PC-9 (cell line): ENCODE measurements at regions not wholly inside any gene's neighbourhood (a gene's known extent, or its start where the extent isn't known, plus 50 kb on each side); places are given as distances from the start of the nearest gene placed in this dataset.

Source experiments
- BruUV-seq: library from RNA; stranded (reverse); fragments of 400-500 nt; replicated peaks from 2 replicates; lab custom pipeline; 2021; lab: Mats Ljungman, UMichigan
- CTCF ChIA-PET: fragments of 300-600 bp; sonication (Branson Sonifier 250); formaldehyde crosslinking; loops from one replicate; lab custom pipeline; 2022; ENCODE audit warnings: antibody characterized with exemption; lab: Charles Lee
- POLR2A ChIA-PET: fragments of 300-600 bp; sonication (Branson Sonifier 250); formaldehyde crosslinking; loops from one replicate; lab custom pipeline; 2022; ENCODE audit warnings: antibody characterized with exemption; ENCODE audit not compliant: unreplicated experiment; lab: Charles Lee
- DNase-seq, 2 experiments: peaks; one replicate each; pipeline versions ENCODE4 v3.0.0 to v3.0.0-alpha.2; 2015 to 2022; ENCODE audit warnings: mixed read lengths in 1 of 2
- H2AFZ ChIP-seq: fragments of 200-600 bp; sonication (generic); 2 replicates; pipeline ENCODE4 v1.8.1; 2017; ENCODE audit warnings: antibody characterized with exemption
- H3F3A ChIP-seq: fragments of 200-600 bp; sonication (generic); 2 replicates; pipeline ENCODE4 v1.8.1; 2017; ENCODE audit warnings: antibody characterized with exemption, mild to moderate bottlenecking, low read depth; ENCODE audit not compliant: insufficient read depth
- H3K27ac ChIP-seq: fragments of 200-600 bp; sonication (generic); 2 replicates; pipeline ENCODE4 v1.6.1; 2016; ENCODE audit warnings: mixed run types
- H3K27me3 ChIP-seq: fragments of 200-600 bp; sonication (generic); 2 replicates; pipeline ENCODE4 v1.6.1; 2016; ENCODE audit warnings: low read depth, mixed run types; ENCODE audit not compliant: insufficient read depth
- H3K36me3 ChIP-seq: fragments of 200-600 bp; sonication (generic); 2 replicates; pipeline ENCODE4 v1.6.1; 2016; ENCODE audit warnings: low read depth, mixed run types
- H3K4me1 ChIP-seq: fragments of 200-600 bp; sonication (generic); replicated peaks from 2 replicates; pipeline ENCODE4 v1.6.1; 2016; ENCODE audit warnings: mixed run types; ENCODE audit not compliant: insufficient read depth
- H3K4me2 ChIP-seq: fragments of 200-600 bp; sonication (generic); 2 replicates; pipeline ENCODE4 v1.6.1; 2017; ENCODE audit warnings: mixed run types
- H3K4me3 ChIP-seq: fragments of 200-600 bp; sonication (generic); 2 replicates; pipeline ENCODE4 v1.6.1; 2016; ENCODE audit warnings: mixed run types
- H3K79me2 ChIP-seq: fragments of 200-600 bp; sonication (generic); 2 replicates; pipeline ENCODE4 v1.6.1; 2017; ENCODE audit warnings: low read depth, mixed run types
- H3K9me2 ChIP-seq: fragments of 200-600 bp; sonication (generic); 2 replicates; pipeline ENCODE4 v1.8.1; 2017; ENCODE audit warnings: mild to moderate bottlenecking; ENCODE audit not compliant: insufficient read depth
- H3K9me3 ChIP-seq: fragments of 200-600 bp; sonication (generic); 2 replicates; pipeline ENCODE4 v1.8.1; 2016; ENCODE audit warnings: low read depth; ENCODE audit not compliant: insufficient read depth
- H4K20me1 ChIP-seq: fragments of 200-600 bp; sonication (generic); 2 replicates; pipeline ENCODE4 v1.8.1; 2017; ENCODE audit not compliant: insufficient read depth
- CTCF ChIP-seq: fragments of 200-600 bp; sonication (generic); conservative IDR thresholded peaks from 2 replicates; pipeline ENCODE4 v1.6.1; 2017; ENCODE audit warnings: mixed run types, antibody characterized with exemption, mild to moderate bottlenecking, moderate library complexity
- EZH2 ChIP-seq: fragments of 200-600 bp; sonication (generic); IDR thresholded peaks from 2 replicates; pipeline ENCODE4 v1.8.0; 2017; ENCODE audit warnings: antibody characterized with exemption, low read depth
- intact Hi-C: fragments of 100-400 bp; cut with micrococcal nuclease; formaldehyde crosslinking; loops from one replicate; pipeline ENCODE4 v1.10.0; 2022; ENCODE audit not compliant: unreplicated experiment

DNA sequence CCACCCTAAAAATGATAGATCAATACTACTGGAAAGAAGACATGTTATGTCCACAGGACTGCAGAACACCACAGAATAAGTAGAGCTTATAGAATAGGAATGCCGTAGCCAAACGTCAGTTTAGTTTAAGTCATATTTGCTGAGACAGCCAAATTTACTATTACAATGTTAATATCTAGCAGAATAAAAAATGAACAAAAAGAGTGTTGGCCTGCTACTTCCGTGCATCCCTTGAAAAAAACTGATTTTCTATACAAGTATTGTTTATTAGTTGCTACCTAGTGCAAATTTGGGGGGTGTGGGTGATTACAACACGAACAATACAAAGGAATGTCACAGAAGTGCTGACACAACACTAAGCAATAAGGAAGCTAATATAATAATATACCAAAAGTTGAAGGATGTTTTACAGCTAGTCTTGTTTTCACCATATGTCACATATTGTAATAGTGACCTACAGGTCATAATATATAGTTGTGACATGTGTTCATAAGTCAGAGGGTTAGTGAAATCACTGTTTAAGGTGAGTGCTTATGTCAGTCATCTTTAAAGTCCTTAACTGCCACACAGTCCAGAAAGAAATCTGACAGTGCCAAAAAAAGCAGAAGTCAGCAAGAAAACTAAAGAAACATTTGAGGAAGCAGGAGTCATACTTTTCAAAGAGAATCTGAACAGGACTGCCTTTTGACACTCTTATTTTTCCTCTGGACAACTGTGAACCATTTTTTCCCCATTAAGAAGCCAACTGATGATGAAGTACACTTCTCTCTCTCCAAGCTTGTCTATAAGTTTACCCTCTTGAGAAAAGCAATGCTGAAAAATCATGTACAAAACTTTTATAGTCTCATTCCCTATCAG is 376.4 kb downstream of the ZEB2 start:
- no peak overlapping the region for H3K4me3 ChIP-seq
- TF ChIP-seq CTCF (no peak), EZH2 (no peak)
- no peaks in the 10 kb centered on the region for H3K27me3 ChIP-seq
- no peaks in the 10 kb centered on the region for H3K9me2 ChIP-seq
- no peak overlapping the region for H2AFZ ChIP-seq
- ChIA-PET POLR2A (no interaction called here), CTCF (no interaction called here)
- no peaks in the 10 kb centered on the region for H3K79me2 ChIP-seq
- H3K9me3 ChIP-seq, result no peaks in the 10 kb centered on the region
- H4K20me1 ChIP-seq, result no peaks in the 10 kb centered on the region
- no peak for DNase-seq
- H3K4me1 ChIP-seq, result no peaks in the 10 kb centered on the region
- no peaks in the 10 kb centered on the region for H3F3A ChIP-seq
- H3K36me3 ChIP-seq, result no peaks in the 10 kb centered on the region
- no peak overlapping the region for H3K27ac ChIP-seq
- no peak overlapping the region for H3K4me2 ChIP-seq
- intact Hi-C loops, result no loop called here
- BruUV-seq, result no TSS peak

DNA sequence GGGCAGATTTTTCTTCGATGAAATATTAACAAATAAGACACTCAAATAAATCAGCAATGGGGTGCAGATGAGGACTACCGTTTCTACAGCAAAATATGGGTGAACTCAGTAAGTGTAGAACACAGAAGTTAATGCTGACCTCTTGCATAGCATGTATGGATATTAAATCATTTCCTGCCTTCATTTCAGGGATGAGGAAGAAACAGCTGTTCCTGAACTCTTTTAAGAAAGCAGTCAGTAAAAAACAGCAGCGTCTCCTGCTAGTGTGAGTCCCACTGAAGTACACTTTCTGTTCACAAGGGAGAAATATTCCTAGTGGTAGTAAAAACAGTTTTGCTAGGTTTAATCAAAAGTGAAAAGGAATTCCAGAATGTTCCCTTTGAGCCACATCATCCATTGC is 379.0 kb downstream of the ZEB2 start:
- no peak overlapping the region for H2AFZ ChIP-seq
- H3K4me3 ChIP-seq, result no peak overlapping the region
- CTCF ChIA-PET, result no interaction called here
- no peak overlapping the region for H3K27ac ChIP-seq
- H3K9me3 ChIP-seq, result no peaks in the 10 kb centered on the region
- TF ChIP-seq EZH2 (no peak), CTCF (no peak)
- H3K4me1 ChIP-seq, result no peaks in the 10 kb centered on the region
- POLR2A ChIA-PET, result no interaction called here
- H3K4me2 ChIP-seq, result no peak overlapping the region
- H3K27me3 ChIP-seq, result no peaks in the 10 kb centered on the region
- H3K79me2 ChIP-seq, result no peaks in the 10 kb centered on the region
- H4K20me1 ChIP-seq, result no peaks in the 10 kb centered on the region
- no peaks in the 10 kb centered on the region for H3K9me2 ChIP-seq
- H3K36me3 ChIP-seq, result no peaks in the 10 kb centered on the region
- intact Hi-C loops, result no loop called here
- DNase-seq, result no peak
- no peaks in the 10 kb centered on the region for H3F3A ChIP-seq
- BruUV-seq, result no TSS peak

DNA sequence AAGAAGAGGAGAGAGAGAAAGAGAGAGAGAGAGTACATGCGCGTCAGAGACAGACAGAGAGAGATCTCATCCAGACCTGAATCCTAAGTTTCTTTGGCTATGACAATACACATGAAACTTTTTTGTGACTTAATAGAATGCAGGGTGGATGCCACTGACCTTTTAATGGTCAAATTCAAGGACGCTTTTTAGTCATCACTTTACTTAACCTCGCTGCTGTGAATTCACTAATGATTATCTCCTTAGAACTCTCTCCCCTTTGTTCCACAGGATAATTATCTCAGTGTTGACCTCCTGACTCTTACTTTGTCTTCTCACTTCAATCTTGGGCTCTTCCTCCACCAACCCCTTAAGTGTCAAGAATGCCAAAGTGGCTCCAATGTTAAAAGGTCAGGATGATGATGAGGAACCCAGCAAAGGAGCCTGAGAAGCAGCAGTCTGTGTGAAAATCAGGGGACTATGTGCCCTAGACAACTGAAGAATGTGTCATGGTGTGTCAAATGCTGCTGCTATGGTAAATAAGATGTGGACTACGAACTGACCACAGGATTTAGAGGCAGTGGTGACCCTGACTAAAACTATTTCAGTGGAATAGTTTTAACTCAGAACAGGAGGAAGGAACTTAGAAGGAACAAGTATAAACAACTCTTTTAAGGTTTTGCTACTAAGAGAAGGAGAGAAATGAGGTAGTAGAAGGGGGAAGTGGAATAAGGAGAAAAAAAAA is 382.1 kb downstream of the ZEB2 start:
- H3K9me3 ChIP-seq, result no peaks in the 10 kb centered on the region
- H4K20me1 ChIP-seq, result no peaks in the 10 kb centered on the region
- H3K4me1 ChIP-seq, result peaks cover 10% of the 10 kb centered on the region
- DNase-seq, result no peak
- H3K4me2 ChIP-seq, result no peak overlapping the region
- no peaks in the 10 kb centered on the region for H3K36me3 ChIP-seq
- BruUV-seq, result no TSS peak
- ChIA-PET CTCF (no interaction called here), POLR2A (no interaction called here)
- H3K9me2 ChIP-seq, result no peaks in the 10 kb centered on the region
- H3K27ac ChIP-seq, result no peak overlapping the region
- intact Hi-C loops, result no loop called here
- no peak for TF ChIP-seq EZH2
- no peak for TF ChIP-seq CTCF
- no peaks in the 10 kb centered on the region for H3K27me3 ChIP-seq
- no peaks in the 10 kb centered on the region for H3K79me2 ChIP-seq
- H3F3A ChIP-seq, result no peaks in the 10 kb centered on the region
- H2AFZ ChIP-seq, result no peak overlapping the region
- H3K4me3 ChIP-seq, result no peak overlapping the region
